ENCODE measurements at regions not wholly inside any gene's neighbourhood (a gene's known extent, or its start where the extent isn't known, plus 50 kb on each side); places are given as distances from the start of the nearest gene placed in this dataset.
"Not testable (repeated sequence)": the region's sequence is repeated elsewhere in the genome, so short reads cannot be mapped to it uniquely, and the experiment has no call there.

DNA sequence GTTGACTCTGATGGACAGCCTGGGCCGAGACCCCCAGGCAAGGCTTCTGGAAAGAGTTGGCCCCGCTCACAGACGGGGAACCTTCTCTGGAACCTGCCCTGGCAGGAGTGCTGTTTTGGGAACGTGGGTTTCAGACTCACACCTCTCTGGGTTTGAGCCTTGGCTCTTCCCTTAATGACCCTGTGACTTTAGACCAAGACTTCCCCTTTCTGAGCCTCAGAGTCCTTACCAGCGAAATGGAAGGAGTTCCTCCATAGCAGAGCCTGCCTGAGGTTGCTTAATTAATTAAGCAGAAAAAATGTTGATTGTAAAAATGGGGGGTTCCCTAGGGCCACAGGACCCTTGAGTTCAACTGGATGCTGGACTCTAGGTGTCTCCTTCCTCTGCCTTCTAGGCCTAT lies 408.2 kb downstream of the SEC14L1 start:
- no peak for DNase-seq (ENCODE audit: low read depth in 2 of 2)

DNA sequence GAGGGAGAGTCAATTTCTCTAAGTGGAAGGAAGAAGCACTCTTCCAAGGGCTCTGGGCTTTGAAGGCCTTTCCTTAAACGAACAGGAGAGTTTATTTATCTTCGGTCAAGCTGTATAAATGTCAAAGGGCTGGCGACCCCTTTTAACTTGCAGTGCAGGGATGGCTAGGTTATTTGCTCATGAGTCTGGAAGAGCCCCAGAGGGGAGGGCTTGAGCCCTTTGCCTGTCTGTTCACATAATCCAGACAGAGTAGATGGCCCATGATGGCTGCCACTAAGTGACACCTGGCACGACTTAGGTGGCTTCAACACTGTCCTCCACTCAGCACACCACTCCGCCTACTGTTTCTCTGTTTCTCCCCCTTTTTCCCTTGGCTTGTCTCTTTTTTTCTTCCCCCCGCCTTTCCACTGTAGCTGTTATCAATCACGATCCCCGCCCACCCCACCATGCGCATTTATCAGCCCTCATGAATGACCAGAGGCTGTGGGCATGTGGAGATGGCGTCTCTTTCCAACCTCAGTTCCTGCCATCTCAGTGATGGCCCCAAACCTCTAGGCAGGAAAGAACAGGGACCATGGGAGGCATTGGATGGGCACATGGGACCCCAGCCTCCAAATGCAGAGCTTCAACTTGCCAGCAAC lies 408.7 kb upstream of the TNRC6C start:
- DNase-seq (ENCODE audit: low read depth in 2 of 2), result no peak

DNA sequence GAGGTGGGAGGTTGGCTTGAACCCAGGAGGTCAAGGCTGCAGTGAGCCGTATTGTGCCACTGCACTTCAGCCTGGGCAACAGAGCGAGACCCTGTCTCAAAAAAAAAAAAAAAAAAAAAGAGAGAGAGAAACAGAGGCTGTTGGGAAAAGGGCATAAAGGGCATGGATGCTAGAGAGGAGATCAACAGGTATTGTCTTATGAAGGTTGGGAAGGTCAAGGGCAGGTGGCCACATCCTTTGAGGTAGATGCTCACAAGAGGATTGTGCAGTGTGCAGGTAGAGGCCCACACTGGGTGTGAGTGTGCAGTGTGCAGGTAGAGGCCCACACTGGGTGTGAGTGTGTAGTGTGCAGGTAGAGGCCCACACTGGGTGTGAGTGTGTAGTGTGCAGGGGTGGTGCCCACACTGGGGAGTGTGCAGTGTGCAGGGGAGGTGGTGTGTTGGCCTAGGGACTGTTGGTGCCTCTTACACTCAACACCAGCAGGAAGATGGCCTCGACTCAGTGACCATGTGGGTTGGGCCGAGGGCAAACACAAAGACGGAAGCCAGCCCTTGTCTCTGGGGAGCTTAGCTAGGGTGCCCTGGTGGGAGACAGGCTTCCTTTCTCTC lies 404.9 kb upstream of the TNRC6C start:
- DNase-seq (ENCODE audit: low read depth in 2 of 2), result no peak

DNA sequence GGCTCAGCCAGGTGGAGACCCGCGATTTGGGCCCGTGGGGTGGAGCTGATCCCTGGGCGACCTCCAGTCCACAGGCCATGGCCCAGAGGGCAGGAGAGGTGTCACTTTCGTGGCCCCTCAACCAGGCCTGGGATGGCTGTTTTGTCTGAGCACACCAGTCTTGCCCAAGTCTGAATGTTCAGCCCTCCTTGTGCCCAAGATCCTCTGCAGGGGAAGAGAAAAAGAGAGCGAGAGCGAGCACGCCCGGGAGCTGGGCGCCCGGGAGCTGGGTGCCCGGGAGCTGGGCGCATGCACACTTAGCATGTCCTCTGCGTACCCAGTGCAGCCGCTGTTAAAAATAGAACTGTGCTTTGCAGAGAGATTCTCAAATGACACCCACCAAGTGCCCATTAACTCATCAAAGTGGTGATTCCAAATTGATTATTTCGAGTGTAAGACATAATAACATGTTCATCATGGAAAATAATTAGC lies 403.3 kb upstream of the TNRC6C start:
- DNase-seq (ENCODE audit: low read depth in 2 of 2), result no peak

DNA sequence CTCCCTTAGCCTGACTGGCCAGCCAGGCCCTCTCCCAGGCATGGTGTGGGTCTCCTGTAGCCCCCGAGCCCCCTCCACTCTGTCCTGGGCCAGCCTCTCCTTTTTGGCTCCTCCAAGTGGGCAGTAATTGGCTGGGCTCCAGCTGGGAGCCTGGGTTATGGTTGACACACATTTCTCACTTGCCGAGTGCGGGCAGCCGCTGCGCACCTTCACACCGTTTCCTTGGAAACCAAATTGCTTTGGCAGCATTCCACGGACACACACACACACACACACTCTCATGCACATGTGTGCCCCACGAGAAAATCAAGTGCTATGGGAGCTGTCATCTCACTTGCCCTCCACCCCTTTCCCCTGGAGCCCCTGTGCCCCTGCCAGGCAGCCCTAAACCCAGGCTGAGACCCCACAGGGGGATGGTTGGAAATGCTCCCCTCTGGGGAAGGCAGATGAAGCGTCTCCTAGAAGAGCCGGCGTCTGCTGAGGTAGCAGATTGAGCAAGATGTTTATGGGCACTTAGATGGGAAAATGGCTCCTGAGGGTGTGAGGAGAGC lies 402.7 kb upstream of the TNRC6C start:
- DNase-seq (ENCODE audit: low read depth in 2 of 2), result no peak

DNA sequence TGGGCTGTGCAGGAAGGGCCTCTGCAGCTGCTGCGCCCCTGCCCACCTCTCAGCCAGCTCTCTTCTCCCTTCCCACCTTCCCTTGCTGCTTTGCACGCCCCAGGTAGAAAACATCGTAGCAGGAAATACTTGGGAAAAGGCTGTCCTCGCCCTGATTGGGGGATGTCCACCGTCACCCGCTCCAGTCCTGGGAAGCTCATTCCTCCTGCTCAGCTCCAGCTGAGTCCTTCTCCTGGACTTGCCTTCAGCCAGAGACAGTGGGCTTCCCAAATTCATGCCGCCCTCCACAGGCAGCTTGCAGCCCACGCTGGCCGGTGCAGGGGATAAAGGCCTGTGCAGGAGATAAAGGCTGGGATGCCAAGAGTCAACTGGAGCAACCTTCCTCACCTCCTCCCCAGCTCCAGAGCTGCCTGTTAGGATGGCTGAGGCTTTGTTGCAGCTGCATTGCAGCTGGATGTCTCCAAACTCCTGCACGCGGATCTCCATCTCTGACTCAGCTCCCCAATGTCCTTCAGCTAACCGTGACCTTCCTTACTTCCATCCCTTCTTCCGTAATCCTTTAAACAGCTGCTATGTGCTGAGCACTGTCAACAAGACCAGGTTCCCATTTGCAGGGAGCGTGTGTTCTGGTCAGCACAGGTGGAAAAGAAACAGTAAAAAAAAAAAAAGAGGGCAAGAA lies 402.0 kb upstream of the TNRC6C start:
- DNase-seq (ENCODE audit: low read depth in 2 of 2), result no peak

DNA sequence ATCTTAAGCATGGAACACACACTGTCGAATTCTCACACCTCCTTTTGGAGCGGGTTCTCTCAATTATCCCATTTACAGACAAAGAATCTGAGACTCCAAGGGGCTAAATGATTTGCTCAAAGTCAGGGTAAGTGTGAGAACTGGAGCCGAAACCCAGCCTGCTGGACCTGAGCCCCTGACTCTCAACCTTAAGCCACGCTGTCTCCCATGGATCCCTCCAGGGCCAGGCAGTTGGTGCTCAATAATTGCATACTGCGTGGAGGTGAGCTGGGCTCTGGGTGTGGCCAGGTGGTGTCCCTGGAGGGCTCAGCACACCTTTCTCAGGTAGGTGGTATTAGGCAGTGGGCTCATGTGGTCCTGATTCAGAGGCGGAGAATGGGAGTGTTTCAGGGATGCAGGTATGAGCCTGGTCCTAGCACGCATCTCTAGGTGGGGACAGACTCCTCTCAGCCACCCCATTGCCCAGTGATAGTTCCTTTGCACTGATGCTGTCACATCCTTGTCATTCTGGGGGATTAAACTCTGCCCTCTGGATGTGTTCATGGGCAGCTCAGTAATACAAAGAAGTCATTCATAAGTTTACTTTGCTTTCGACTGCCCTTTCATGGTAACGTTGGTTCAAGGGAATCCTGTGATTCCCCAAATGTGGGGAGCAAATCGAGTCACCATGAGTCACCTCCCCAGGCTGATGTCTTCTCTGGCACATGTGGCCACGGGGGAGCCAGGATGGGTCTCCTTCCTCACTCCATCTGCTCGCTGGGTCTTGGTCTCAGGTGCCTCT lies 399.5 kb upstream of the TNRC6C start:
- no peak for DNase-seq (ENCODE audit: low read depth in 2 of 2)

DNA sequence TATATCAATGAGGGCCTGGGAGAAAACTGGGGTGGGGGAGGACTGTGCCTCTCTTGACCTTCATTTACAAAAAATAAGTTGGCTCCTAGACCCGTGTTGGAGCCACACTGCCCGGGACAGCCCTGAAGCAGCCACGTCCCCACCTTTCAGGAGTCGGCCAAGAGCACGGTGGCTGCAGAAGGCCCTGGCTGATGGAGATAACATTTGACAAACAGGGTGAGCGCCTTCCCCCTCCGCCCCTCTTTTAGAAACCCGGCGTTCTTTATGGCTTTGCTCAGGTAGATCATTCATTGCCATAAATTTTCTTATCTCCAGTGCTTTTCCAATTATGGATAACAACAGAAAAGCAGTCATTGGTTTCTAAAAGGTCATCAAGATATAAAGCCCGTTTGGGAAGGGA lies 398.1 kb upstream of the TNRC6C start:
- DNase-seq (ENCODE audit: low read depth in 2 of 2), result no peak

DNA sequence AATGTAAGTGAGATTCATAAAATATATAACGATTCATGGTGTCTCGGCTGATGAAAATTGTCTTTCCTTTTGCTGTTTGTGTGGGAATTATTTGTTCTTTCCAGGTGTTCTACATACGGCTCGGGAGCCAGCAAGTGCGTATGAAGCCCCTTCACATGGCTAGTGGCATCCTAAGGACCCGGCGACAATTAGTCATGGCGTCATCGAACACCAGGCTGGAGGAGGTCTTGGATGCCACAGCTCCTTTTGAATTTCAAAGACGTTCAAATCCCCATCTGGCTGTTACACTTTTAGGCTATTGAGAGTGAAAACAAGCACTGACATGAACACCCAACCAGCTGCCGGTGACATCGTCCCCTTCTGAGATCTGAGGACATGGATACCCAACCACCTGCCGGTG lies 397.7 kb upstream of the TNRC6C start:
- DNase-seq (ENCODE audit: low read depth in 2 of 2), result no peak

DNA sequence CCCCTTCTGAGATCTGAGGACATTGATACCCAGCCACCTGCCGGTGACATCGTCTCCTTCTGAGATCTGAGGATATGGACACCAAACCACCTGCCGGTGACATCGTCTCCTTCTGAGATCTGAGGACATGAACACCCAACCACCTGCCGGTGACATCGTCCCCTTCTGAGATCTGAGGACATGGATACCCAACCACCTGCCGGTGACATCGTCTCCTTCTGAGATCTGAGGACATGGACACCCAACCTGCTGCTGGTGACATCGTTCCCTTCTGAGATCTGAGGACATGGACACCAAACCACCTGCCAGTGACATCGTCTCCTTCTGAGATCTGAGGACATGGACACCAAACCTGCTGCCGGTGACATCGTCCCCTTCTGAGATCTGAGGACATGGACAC lies 396.1 kb upstream of the TNRC6C start:
- DNase-seq (ENCODE audit: low read depth in 2 of 2), result not testable (repeated sequence)

DNA sequence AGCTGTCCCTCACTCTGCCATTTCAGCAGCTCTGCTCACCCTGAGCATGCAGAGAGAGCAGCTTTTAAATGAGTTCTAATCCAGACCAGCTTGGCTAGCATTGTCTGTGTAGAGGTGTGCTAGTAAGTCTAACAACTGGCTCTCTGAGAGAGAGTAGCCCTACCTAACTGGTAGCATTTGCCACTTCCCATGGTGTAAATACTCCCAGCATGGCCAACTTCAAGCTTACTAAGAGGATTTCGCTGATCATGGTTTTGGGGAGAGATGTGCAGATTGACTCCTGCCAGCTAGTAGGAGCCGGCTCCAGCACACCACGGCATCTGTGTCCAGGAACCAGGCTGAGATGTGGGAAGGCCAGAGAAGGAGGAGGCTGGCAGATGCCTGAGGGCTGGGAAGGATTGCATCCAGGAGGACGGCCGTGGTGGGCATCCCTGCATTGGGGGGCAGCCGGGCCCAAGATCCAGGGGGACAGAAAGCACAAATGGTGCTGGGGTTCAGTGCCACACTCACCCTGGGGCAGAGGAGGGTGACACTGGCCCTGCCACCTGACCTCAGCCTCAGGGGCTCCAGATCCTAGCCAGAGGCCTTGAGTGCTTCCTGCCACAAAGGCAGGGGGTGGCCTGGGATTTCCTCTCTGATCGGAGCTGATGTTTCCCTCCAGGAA lies 394.9 kb upstream of the TNRC6C start:
- no peak for DNase-seq (ENCODE audit: low read depth in 2 of 2)

DNA sequence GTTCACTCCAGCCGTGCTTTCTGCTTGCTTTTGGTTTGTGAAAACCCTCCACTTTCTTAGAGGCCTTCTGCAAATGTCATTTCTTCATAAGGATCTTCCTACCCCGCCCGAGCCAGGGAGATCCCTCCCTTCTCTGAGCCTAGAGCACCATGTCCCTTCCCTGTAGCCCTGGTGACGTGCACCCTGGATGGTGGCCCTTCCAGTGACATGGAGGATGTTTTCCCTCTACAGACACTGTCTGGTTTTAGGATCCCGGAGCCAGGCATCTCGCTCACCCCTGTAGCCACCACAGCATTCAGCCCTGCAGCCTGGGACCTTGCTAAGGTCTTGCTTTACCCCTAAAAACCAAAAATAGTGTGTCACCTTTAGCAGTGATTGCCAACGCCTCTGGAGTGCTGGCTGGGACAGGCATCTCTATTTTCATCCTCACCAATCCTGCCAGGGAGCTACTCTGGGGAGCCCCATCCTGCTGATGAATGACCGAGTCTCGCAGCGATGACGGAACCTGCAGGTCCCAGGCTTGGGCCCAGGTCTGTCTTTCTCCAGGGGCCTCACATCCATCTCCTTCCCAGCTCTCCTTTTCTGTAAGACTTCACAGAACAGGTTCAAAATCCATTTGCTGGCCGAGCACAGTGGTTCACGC lies 394.1 kb upstream of the TNRC6C start:
- no peak for DNase-seq (ENCODE audit: low read depth in 2 of 2)

DNA sequence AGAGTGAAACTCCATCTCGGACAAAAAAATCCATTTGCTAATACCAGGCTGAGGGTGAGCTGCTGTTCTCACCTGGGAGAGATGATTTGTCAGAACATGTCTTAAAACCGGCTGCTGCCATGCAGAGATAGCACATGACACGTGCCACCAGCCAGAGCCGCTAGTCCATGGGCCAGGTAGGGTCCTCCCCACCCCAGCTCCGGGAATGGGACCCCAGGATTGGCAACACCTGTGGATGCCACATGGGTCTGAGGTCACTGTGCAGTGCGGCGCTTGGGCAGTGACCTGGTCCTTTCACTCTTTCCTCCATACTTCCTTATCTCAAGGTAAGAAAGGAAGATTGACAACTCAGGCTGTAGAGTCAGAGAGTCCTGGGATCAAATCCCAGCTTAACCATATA lies 393.3 kb upstream of the TNRC6C start:
- no peak for DNase-seq (ENCODE audit: low read depth in 2 of 2)

DNA sequence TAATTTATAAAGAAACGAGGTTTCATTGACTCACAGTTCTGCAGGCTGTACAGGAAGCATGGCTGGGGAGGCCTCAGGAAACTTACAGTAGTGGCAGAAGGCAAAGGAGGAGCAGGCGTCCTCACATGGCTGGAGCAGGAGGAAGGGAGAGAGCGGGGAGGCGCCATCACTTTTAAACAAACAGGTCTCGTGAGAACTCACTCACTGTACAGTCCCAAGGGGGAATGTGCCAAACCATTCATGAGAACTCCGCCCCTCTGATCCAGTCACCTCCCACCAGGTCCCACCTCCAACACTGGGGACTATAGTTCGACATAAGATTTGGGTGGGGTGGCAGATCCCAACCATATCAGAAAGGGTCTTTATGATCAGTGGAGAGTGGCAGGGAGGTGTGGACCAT lies 392.4 kb upstream of the TNRC6C start:
- DNase-seq (ENCODE audit: low read depth in 2 of 2), result no peak

DNA sequence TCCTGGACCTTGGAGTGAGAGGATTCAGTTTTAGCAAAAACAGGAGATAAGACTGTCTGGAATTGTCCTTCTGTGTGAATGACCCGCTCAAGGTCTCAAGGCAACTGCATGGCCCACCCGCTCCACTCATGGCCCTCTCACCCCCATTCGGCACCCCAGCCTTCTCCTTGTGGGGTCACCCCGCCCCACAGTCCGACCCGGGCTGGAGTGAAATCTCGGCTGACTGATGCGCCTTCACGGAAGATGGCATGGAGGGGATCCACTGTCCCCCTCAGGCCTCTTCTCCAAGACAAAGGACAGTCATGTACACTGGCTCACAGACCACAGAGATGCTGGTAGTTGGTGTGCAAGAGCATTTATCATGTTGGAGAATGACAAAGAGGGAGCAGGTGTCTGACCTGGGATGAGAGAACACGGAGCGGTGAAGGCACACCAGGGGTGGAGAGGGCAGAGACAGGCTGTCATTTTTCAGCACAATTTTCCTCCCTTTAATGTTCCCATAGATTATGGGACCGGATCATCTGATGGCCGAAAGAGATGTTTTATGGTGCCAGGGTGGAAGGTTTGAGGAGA lies 391.9 kb upstream of the TNRC6C start:
- DNase-seq (ENCODE audit: low read depth in 2 of 2), result no peak

DNA sequence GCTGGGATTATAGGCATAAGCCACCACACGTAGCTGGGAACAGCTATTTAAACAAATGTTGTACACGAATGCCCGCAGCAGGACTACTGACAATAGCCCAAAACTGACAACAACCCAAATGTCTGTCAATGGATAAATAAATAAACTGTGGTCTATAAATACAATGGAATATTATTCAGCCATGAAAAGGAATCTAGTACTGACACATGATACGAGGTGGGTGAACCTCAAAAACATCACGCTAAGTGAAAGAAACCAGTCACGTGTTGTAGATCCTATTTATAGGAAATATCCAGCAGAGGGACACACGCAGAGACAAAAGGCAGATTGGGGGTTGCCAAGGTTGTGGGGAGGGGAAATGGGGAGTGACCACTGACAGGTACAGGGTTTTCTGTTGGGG lies 390.0 kb upstream of the TNRC6C start:
- DNase-seq (ENCODE audit: low read depth in 2 of 2), result no peak

DNA sequence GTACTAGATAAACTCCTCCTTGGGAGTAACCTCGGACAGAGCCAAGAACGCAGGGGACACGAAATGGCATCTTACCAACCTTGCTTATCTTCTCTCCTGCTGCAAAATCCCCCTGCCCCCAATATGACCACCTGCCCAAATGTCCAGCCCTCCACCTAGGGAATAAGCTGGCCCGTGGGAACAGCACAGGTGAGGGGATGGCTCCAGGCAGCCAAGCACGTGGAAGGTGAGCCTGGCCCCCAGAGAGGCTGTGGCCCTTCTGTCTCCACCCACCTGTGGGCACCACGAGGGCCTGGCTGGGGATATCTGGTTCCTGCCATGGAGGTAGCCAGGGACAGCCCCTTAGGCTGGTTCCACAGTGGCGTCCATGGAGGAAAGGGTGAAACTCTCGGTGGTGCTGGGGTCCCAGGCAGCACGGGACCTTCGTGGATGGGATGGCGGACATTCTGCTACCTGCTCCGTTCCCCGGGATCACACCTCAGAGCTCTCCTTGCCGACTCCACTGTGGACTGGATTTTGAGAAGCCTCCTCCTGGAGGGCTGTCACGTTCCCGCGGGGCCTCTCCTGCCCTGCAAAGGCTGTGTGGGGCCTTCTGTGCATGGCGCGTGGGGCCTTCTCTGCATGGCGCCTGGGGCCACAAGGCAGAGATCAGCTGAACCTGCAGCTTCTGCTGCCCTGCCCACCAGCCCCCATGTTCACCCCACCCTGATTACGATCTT lies 388.5 kb upstream of the TNRC6C start:
- no peak for DNase-seq (ENCODE audit: low read depth in 2 of 2)

DNA sequence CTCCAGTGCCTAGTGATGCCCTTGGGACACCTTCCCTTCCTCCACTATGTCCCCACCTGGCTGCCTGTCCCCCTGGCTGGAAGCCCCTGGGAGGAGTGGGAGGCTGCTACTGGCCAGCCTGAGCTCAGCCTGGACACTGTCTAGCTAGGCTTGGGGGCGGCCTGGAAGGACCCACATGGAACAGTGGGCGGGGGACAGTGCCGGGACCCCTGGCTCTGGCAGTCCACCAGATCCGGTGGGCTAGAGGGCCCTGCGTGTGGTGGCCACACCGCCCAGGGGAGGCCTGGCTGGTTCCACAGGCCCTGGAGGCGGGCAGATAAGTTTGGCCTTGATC lies 388.0 kb upstream of the TNRC6C start:
- DNase-seq (ENCODE audit: low read depth in 2 of 2), result no peak

DNA sequence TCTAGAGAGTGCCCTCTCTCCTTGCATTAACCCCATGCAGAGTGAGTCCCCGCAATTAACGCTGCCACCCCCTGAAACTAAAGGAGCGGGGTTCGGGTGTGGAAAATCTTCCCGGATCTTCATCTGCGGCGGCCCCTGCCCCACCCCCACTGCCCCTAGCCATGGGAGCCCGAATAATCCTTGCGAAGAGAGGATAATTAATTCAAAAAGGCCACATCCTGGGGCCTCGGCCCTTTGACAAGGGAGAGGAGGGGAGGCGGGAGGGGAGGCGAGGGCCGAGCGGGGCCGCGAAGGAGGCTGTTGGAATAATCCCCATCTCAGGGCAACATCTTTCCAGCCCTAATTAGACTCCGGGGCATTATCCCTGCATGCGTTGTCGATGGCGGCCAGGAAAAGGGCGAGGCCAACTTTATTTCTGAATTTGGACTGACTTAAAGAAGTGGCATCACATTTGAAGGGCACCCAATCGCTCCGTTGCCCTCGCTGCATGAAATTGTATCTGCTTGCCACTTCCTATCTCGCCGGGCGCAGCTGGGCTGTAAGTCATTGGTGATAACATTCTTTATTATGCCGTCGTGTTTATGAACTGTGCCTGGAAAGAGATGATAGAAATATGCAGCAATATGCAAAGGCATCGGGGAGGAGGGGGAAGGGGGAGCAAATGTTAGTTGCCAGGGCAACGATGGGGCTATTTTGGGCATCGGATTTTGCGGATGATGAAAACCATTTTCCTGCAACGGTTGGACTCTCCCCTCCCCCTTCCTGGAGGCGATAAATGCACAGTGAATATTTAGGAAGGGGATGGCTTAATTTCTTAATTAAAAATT lies 387.1 kb upstream of the TNRC6C start:
- no peak for DNase-seq (ENCODE audit: low read depth in 2 of 2)

Data from stimulated activated CD4-positive, alpha-beta T cell treated with anti-CD3 and anti-CD28 coated beads, Interleukin-1b, Interleukin-23, amount 100 ng/mL, for 4 hours (primary cell).